ENCODE measurements at regions not wholly inside any gene's neighbourhood (a gene's known extent, or its start where the extent isn't known, plus 50 kb on each side); places are given as distances from the start of the nearest gene placed in this dataset.

GRCh38 chr2:129068543-129068942 is 749.9 kb upstream of the HS6ST1 start:
- H3K36me3 ChIP-seq: no peaks in the 10 kb centered on the region
- H3K9me3 ChIP-seq: no peaks in the 10 kb centered on the region
- no peak overlapping the region for H3K4me3 ChIP-seq (ENCODE audit: low read depth, low read length)
- TF ChIP-seq, protein P1, sequence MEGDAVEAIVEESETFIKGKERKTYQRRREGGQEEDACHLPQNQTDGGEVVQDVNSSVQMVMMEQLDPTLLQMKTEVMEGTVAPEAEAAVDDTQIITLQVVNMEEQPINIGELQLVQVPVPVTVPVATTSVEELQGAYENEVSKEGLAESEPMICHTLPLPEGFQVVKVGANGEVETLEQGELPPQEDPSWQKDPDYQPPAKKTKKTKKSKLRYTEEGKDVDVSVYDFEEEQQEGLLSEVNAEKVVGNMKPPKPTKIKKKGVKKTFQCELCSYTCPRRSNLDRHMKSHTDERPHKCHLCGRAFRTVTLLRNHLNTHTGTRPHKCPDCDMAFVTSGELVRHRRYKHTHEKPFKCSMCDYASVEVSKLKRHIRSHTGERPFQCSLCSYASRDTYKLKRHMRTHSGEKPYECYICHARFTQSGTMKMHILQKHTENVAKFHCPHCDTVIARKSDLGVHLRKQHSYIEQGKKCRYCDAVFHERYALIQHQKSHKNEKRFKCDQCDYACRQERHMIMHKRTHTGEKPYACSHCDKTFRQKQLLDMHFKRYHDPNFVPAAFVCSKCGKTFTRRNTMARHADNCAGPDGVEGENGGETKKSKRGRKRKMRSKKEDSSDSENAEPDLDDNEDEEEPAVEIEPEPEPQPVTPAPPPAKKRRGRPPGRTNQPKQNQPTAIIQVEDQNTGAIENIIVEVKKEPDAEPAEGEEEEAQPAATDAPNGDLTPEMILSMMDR (IDR thresholded peaks at IDR 0.05; ENCODE audit: low read depth, low read length): no peak
- H3K4me1 ChIP-seq: no peaks in the 10 kb centered on the region
- no peak for DNase-seq
- no peaks in the 10 kb centered on the region for H3K27me3 ChIP-seq

DNA sequence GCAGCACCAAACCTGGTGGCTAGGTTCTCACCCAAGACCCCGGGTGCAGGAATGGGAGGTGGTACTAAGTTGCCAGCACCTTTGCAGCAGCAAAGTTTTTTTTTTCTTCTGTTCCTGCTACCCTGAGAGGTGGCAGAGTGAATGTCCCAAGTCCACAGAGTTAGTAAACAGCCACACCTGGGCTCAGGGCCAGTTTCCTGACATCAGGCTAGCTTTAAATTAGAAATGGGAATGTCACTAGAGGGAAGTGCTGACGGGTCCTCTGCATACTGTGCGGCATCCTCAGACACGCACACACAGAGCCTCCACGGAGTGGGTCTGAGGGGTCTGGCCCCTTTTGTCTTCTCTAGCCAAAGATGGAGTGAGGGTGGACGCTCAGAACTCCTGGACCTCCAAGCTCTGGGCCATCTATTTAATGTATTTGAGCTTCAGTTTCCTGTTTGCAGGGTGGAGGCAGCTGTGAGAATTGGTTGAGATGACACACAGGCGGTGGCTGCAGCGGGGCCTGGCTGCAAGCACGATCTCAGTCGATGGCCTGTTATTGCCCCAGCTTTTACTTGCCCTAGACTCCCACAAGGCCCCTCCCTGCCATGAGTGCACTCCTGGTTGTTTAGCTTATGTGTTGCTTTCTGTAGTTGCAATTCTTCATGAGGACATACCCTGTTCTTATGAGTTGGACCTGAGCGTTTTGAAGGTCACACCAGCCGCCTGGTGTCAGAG is 751.4 kb upstream of the HS6ST1 start:
- H3K4me1 ChIP-seq: no peaks in the 10 kb centered on the region
- H3K4me3 ChIP-seq (ENCODE audit: low read depth, low read length): no peak overlapping the region
- no peaks in the 10 kb centered on the region for H3K9me3 ChIP-seq
- TF ChIP-seq, protein P1 (IDR thresholded peaks at IDR 0.05; ENCODE audit: low read depth, low read length): no peak
- DNase-seq: no peak
- H3K27me3 ChIP-seq: no peaks in the 10 kb centered on the region
- no peaks in the 10 kb centered on the region for H3K36me3 ChIP-seq

- TF ChIP-seq, protein P1 (IDR thresholded peaks at IDR 0.05; ENCODE audit: low read depth, low read length): no peak
- no peaks in the 10 kb centered on the region for H3K36me3 ChIP-seq
- no peaks in the 10 kb centered on the region for H3K4me1 ChIP-seq
- DNase-seq: peak; percentile 12
- H3K27me3 ChIP-seq: no peaks in the 10 kb centered on the region
- H3K9me3 ChIP-seq: no peaks in the 10 kb centered on the region
- H3K4me3 ChIP-seq (ENCODE audit: low read depth, low read length): no peak overlapping the region
Observed at GRCh38 chr2:129070663-129071062, 752.0 kb upstream of the HS6ST1 start.

- H3K4me1 ChIP-seq: no peaks in the 10 kb centered on the region
- TF ChIP-seq, protein P1 (IDR thresholded peaks at IDR 0.05; ENCODE audit: low read depth, low read length): no peak
- no peak overlapping the region for H3K4me3 ChIP-seq (ENCODE audit: low read depth, low read length)
- no peaks in the 10 kb centered on the region for H3K9me3 ChIP-seq
- no peak for DNase-seq
- H3K27me3 ChIP-seq: no peaks in the 10 kb centered on the region
- no peaks in the 10 kb centered on the region for H3K36me3 ChIP-seq
Observed at GRCh38 chr2:129071531-129071930, 752.9 kb upstream of the HS6ST1 start.

- TF ChIP-seq, protein P1 (IDR thresholded peaks at IDR 0.05; ENCODE audit: low read depth, low read length): no peak
- no peaks in the 10 kb centered on the region for H3K27me3 ChIP-seq
- H3K4me3 ChIP-seq (ENCODE audit: low read depth, low read length): no peak overlapping the region
- H3K4me1 ChIP-seq: no peaks in the 10 kb centered on the region
- no peaks in the 10 kb centered on the region for H3K9me3 ChIP-seq
- H3K36me3 ChIP-seq: no peaks in the 10 kb centered on the region
- no peak for DNase-seq
Observed at GRCh38 chr2:129074298-129074920, 755.7 kb upstream of the HS6ST1 start.

- TF ChIP-seq, protein P1 (IDR thresholded peaks at IDR 0.05; ENCODE audit: low read depth, low read length): no peak
- DNase-seq: no peak
Observed at GRCh38 chr2:129078548-129078947, 759.9 kb upstream of the HS6ST1 start.

More at GRCh38 chr2:129078548-129078947, 759.9 kb upstream of the HS6ST1 start:
- Histone ChIP-seq H3K36me3 (no peaks in the 10 kb centered on the region), H3K27me3 (no peaks in the 10 kb centered on the region), H3K4me3 (ENCODE audit: low read depth, low read length) (no peak overlapping the region), H3K4me1 (no peaks in the 10 kb centered on the region), H3K9me3 (no peaks in the 10 kb centered on the region)
